Common myeloid progenitor, CD34-positive (primary cell): ENCODE measurements at regions not wholly inside any gene's neighbourhood (a gene's known extent, or its start where the extent isn't known, plus 50 kb on each side); places are given as distances from the start of the nearest gene placed in this dataset.

Experiments used
- CTCF ChIA-PET: fragments of 350-600 bp; sonication (Branson Sonifier 250); formaldehyde crosslinking; loops from one replicate; lab custom pipeline; 2021; ENCODE audit warnings: antibody characterized with exemption; lab: Charles Lee
- POLR2A ChIA-PET: fragments of 350-600 bp; sonication (Branson Sonifier 250); formaldehyde crosslinking; loops from one replicate; lab custom pipeline; 2021; ENCODE audit warnings: antibody characterized with exemption; lab: Charles Lee
- DNase-seq, 3 donors: peaks; one replicate each; pipeline versions ENCODE4 v3.0.0 to v3.0.0-alpha.2; 2013
- H3K27ac ChIP-seq, 2 experiments: 1 replicate in 1 of 2; 2 replicates in 1 of 2; pipeline ENCODE4 v1.7.0; 2013; ENCODE audit warnings: inconsistent platforms in 2 of 2, low read length in 2 of 2, mild to moderate bottlenecking in 2 of 2, low read depth in 1 of 2, moderate library complexity in 1 of 2; ENCODE audit not compliant: severe bottlenecking in 2 of 2, insufficient read depth in 1 of 2, poor library complexity in 1 of 2
- H3K27me3 ChIP-seq, 5 experiments: replicated peaks in 2 of 5; 1 replicate in 3 of 5; 2 replicates in 2 of 5; pipeline versions ENCODE4 v1.6.1 to v1.7.0; 2013; ENCODE audit warnings: low read length in 4 of 5, mild to moderate bottlenecking in 2 of 5, moderate library complexity in 2 of 5, inconsistent platforms in 1 of 5; ENCODE audit not compliant: insufficient read depth in 5 of 5, control insufficient read depth in 4 of 5
- H3K36me3 ChIP-seq, 4 experiments: 1 replicate in 2 of 4; 2 replicates in 2 of 4; pipeline versions ENCODE4 v1.6.1 to v1.7.0; 2013; ENCODE audit warnings: low read length in 3 of 4, control low read depth in 1 of 4, mild to moderate bottlenecking in 1 of 4; ENCODE audit not compliant: control insufficient read depth in 4 of 4, insufficient read depth in 4 of 4
- H3K4me1 ChIP-seq, 4 experiments: 1 replicate in 3 of 4; 2 replicates in 1 of 4; pipeline versions ENCODE4 v1.6.1 to v1.7.1; 2013; ENCODE audit warnings: low read length in 3 of 4, mild to moderate bottlenecking in 3 of 4, control low read depth in 1 of 4, inconsistent platforms in 1 of 4, moderate library complexity in 1 of 4; ENCODE audit not compliant: control insufficient read depth in 4 of 4, insufficient read depth in 4 of 4; ENCODE audit errors: control extremely low read depth in 1 of 4
- H3K4me3 ChIP-seq, 7 experiments: 1 replicate in 4 of 7; 2 replicates in 3 of 7; pipeline versions ENCODE4 v1.5.1 to v1.7.0; 2013; ENCODE audit warnings: mild to moderate bottlenecking in 7 of 7, low read length in 6 of 7, moderate library complexity in 6 of 7, inconsistent platforms in 2 of 7, low read depth in 2 of 7, control low read depth in 1 of 7; ENCODE audit not compliant: insufficient read depth in 4 of 7, control insufficient read depth in 1 of 7; ENCODE audit errors: extremely low read depth in 1 of 7
- H3K9me3 ChIP-seq, 5 experiments: 1 replicate in 4 of 5; 2 replicates in 1 of 5; pipeline versions ENCODE4 v1.6.1 to v1.7.1; 2013; ENCODE audit warnings: low read length in 4 of 5, mild to moderate bottlenecking in 2 of 5, inconsistent platforms in 1 of 5, low read depth in 1 of 5, moderate library complexity in 1 of 5; ENCODE audit not compliant: control insufficient read depth in 4 of 5, insufficient read depth in 2 of 5; ENCODE audit errors: control extremely low read depth in 1 of 5
- WGBS: methylation state at CpG from one replicate; pipeline ENCODE4 v1.1.5; 2013; ENCODE audit not compliant: insufficient coverage; 5-methylcytosine and 5-hydroxymethylcytosine counted together

DNA sequence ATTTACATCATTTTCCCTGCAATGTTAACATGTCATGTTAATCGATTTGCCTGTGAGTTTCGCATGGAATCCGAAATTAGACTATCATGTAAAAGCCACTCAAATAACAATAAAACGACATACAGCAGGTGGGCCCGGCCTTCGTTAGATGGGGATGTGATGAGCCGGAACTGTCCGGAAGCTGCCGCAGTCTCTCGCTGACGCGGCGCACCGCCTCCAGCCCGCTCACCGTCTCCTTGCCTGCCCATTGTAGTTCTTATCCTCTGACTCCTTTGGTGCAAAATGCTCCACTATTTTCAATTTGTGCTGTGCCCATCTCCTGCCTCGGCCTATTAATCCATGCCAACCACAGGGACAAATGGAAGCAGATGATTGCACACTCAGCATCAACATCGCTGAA is 877.5 kb upstream of the TENM3 start:
- Histone ChIP-seq H3K27ac (no peak overlapping the region), H3K36me3 (no peaks in the 10 kb centered on the region), H3K27me3 (no peaks in the 10 kb centered on the region), H3K9me3 (peaks cover 0 to 4% (median 0%) of the 10 kb centered on the region in 5 experiments), H3K4me1 (no peaks in the 10 kb centered on the region), H3K4me3 (no peak overlapping the region)
- DNase-seq, result no peak
- WGBS, result 98% methylated on average over 13 of the region's 18 CpGs
- CTCF ChIA-PET, result no interaction called here
- POLR2A ChIA-PET, result no interaction called here

DNA sequence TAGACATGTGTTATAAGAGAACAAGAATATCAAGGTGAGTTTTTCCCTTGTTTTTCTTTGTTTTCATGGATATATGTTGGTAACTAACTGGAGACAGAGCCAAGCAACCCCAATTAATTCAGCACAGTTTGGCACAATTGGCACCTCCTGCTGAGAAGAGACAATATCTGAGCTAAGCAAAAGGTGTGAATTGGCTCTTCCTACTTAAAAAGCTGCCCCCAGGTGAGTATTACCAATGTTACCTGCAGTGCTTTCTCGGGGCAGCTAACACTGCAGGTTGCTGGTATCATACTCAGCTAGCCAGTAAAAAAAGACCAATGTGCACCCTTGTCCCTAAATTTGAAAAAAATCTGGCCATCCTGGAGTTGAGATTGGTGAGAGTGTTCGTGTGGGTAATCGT is 871.2 kb upstream of the TENM3 start:
- CTCF ChIA-PET, result no interaction called here
- Histone ChIP-seq H3K4me3 (no peak overlapping the region), H3K27me3 (no peaks in the 10 kb centered on the region), H3K36me3 (no peaks in the 10 kb centered on the region), H3K27ac (no peak overlapping the region), H3K4me1 (no peaks in the 10 kb centered on the region), H3K9me3 (no peaks in the 10 kb centered on the region)
- 86% methylated on average over 1 of the region's 3 CpGs for WGBS
- no peak for DNase-seq
- POLR2A ChIA-PET, result no interaction called here

DNA sequence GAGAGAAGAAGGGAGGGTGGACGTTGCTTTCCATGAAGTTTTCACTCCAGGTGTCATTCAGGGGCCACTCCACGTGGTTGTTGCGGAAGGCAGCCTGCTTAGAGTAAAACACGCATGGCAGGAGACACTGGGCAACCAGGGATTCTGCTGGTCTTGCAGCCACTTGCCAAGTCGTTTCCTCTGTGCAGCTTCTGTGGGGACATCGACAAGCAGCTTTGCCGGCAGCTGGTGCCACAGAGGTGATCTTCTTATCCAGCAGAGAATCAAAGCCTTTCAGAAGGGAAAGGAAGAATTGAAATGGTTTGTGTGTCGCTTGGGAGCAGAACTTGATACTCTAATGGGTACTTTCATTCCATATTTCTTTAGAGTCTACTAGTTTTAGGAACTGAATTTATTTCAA is 867.1 kb upstream of the TENM3 start:
- ChIA-PET CTCF (no interaction called here), POLR2A (no interaction called here)
- H3K27ac ChIP-seq, result no peak overlapping the region
- H3K27me3 ChIP-seq, result no peaks in the 10 kb centered on the region
- WGBS, result 90% methylated on average over 7 of the region's 8 CpGs
- H3K9me3 ChIP-seq, result no peaks in the 10 kb centered on the region
- no peak for DNase-seq
- H3K36me3 ChIP-seq, result no peaks in the 10 kb centered on the region
- no peaks in the 10 kb centered on the region for H3K4me1 ChIP-seq
- no peak overlapping the region for H3K4me3 ChIP-seq

DNA sequence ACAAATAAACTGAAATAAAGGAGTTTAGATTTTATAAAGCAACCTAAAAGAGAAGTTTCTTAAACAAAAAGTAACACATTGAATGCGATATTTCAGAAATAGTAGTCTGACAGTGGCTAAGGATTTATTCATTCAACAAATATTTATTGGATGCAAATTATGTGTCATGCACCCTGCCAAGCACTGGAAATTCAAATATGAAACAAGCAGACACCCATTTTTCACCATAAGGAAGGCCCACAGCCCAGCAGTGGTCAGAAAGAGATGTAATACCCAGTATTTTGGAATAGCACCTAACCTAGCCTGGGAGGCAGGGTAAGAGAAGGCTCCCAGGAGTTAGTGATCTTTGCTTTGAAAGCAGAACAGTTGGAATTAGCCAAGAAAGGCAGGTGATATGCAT is 855.1 kb upstream of the TENM3 start:
- DNase-seq, result no peak
- no peaks in the 10 kb centered on the region for H3K36me3 ChIP-seq
- no peaks in the 10 kb centered on the region for H3K9me3 ChIP-seq
- H3K27ac ChIP-seq, result no peak overlapping the region
- ChIA-PET CTCF (no interaction called here), POLR2A (no interaction called here)
- no peaks in the 10 kb centered on the region for H3K27me3 ChIP-seq
- WGBS, result no CpG with 5 or more reads among the region's 1 CpG
- H3K4me1 ChIP-seq, result no peaks in the 10 kb centered on the region
- no peak overlapping the region for H3K4me3 ChIP-seq

DNA sequence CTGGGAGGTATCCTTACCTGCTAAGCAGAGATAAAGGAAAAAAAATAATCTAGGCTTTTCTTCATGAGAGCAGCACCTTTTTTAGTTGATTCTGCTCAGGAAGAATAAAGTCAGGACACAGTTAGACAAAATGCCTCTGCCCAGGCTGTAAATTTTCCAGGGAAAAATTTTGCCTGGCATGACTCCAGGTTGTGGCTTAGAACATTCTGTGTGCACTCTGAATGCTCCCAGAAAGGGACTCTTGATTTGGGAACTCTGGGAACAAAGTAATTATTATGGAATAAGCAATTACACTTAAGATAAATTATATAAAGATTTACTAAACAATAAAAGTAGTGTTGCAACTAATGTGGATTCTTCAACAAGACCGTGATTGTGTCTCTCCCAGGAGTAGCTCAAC is 826.2 kb upstream of the TENM3 start:
- DNase-seq, result no peak
- Histone ChIP-seq H3K27me3 (no peaks in the 10 kb centered on the region), H3K4me1 (no peaks in the 10 kb centered on the region), H3K27ac (no peak overlapping the region), H3K4me3 (no peak overlapping the region), H3K36me3 (no peaks in the 10 kb centered on the region), H3K9me3 (no peaks in the 10 kb centered on the region)
- no CpG with 5 or more reads among the region's 1 CpG for WGBS
- ChIA-PET POLR2A (no interaction called here), CTCF (no interaction called here)

DNA sequence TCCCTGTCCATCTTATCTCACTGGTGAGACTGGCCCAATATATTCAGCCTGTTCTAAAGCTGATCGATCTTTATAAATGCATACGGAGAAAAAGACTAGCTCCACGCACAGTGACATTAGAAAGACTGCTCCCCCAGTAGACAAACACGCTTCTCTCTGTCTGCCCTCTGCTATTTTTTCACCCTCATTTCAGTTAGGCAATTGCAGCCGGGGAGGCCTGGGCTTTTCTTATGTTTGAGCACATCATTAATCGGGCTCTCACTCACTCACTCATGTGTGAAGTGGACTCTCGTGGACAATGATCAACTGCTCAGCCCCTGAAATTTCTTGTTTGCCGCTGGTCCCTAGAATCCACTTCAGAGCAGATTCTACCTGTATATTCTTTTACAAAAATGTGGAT is 824.7 kb upstream of the TENM3 start:
- ChIA-PET CTCF (no interaction called here), POLR2A (no interaction called here)
- no peaks in the 10 kb centered on the region for H3K36me3 ChIP-seq
- H3K27ac ChIP-seq, result no peak overlapping the region
- DNase-seq, result no peak
- no peaks in the 10 kb centered on the region for H3K9me3 ChIP-seq
- WGBS, result 100% methylated on average over 4 of the region's 8 CpGs
- H3K4me1 ChIP-seq, result no peaks in the 10 kb centered on the region
- H3K27me3 ChIP-seq, result no peaks in the 10 kb centered on the region
- no peak overlapping the region for H3K4me3 ChIP-seq

DNA sequence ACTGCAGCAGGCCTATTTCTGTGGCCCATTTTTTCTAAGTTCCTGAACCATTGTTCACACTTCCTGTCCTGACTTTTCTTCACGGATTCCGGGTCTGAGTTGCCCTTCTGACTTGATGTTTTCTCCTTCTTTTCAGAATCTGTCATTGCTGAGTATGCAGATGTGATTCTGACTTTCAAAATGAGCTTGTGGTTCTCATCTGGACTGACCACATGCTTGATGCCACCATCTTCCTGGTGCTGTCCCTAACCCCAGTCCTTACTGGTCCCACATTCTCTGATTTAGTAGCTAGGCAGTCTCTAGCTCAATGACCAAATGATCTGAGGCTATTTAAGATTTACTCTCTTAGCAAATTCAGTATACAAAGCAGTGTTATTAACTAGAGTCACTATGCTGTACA is 822.3 kb upstream of the TENM3 start:
- no peak for DNase-seq
- H3K27me3 ChIP-seq, result no peaks in the 10 kb centered on the region
- H3K27ac ChIP-seq, result no peak overlapping the region
- no peaks in the 10 kb centered on the region for H3K4me1 ChIP-seq
- ChIA-PET CTCF (interaction anchor here (0.7 kb wide), 1 partner anchor 522 kb away, joined by 3 read pairs; no protein-coding TSS in a partner anchor), POLR2A (no interaction called here)
- 50% methylated on average over 2 of the region's 2 CpGs for WGBS
- H3K4me3 ChIP-seq, result no peak overlapping the region
- H3K9me3 ChIP-seq, result no peaks in the 10 kb centered on the region
- no peaks in the 10 kb centered on the region for H3K36me3 ChIP-seq
